CMK (cell line): ENCODE measurements at regions not wholly inside any gene's neighbourhood (a gene's known extent, or its start where the extent isn't known, plus 50 kb on each side); places are given as distances from the start of the nearest gene placed in this dataset.

Experiments
- DNase-seq: peaks from one replicate; pipeline ENCODE4 v3.0.0-alpha.2; 2010; ENCODE audit warnings: low read depth

GRCh38 chr11:69378303-69379141 is 84.6 kb downstream of the MYEOV start:
- no peak for DNase-seq

- no peak for DNase-seq
Measured at GRCh38 chr11:69380451-69380901, 86.5 kb downstream of the MYEOV start.

GRCh38 chr11:69380921-69381581 is 87.1 kb downstream of the MYEOV start:
- DNase-seq, result no peak

- peak; percentile 29 for DNase-seq
Measured at GRCh38 chr11:69381681-69382130, 87.8 kb downstream of the MYEOV start.

- peak; percentile 89 for DNase-seq
Measured at GRCh38 chr11:69382131-69383128, 88.5 kb downstream of the MYEOV start.

GRCh38 chr11:69383372-69384250 is 89.7 kb downstream of the MYEOV start:
- DNase-seq, result no peak

GRCh38 chr11:69384251-69385143 is 90.5 kb downstream of the MYEOV start:
- DNase-seq, result no peak

- DNase-seq, result no peak
Measured at GRCh38 chr11:69385144-69385820, 91.3 kb downstream of the MYEOV start.

GRCh38 chr11:69385832-69386427 is 92.0 kb downstream of the MYEOV start:
- no peak for DNase-seq

GRCh38 chr11:69386594-69387408 is 92.8 kb downstream of the MYEOV start:
- DNase-seq, result no peak

GRCh38 chr11:69387409-69387885 is 93.5 kb downstream of the MYEOV start:
- DNase-seq, result no peak

- no peak for DNase-seq
Measured at GRCh38 chr11:69388210-69388609, 93.3 kb upstream of the LINC01488 start.

- DNase-seq, result no peak
Measured at GRCh38 chr11:69388661-69389060, 92.8 kb upstream of the LINC01488 start.

GRCh38 chr11:69390561-69390960 is 90.9 kb upstream of the LINC01488 start:
- DNase-seq, result no peak

GRCh38 chr11:69391192-69392103 is 90.0 kb upstream of the LINC01488 start:
- DNase-seq, result no peak

GRCh38 chr11:69392104-69392653 is 89.3 kb upstream of the LINC01488 start:
- DNase-seq, result no peak
